WERI-Rb-1 (cell line): ENCODE measurements at regions not wholly inside any gene's neighbourhood (a gene's known extent, or its start where the extent isn't known, plus 50 kb on each side); places are given as distances from the start of the nearest gene placed in this dataset.

ENCODE experiments used
- DNase-seq: peaks from one replicate; pipeline ENCODE4 v3.0.0-alpha.2; 2020
- H3K27ac ChIP-seq: fragments of 250-450 bp; sonication (Bioruptor Pico); 2 replicates; pipeline ENCODE4 v1.5.1; 2020; ENCODE audit warnings: mild to moderate bottlenecking, moderate library complexity
- H3K27me3 ChIP-seq: fragments of 250-450 bp; sonication (Bioruptor Pico); 2 replicates; pipeline ENCODE4 v1.5.1; 2021; ENCODE audit warnings: mild to moderate bottlenecking, low read depth, moderate library complexity; ENCODE audit not compliant: insufficient read depth, severe bottlenecking
- H3K36me3 ChIP-seq: fragments of 250-450 bp; sonication (Bioruptor Pico); 2 replicates; pipeline ENCODE4 v1.5.1; 2020; ENCODE audit warnings: mild to moderate bottlenecking, moderate library complexity
- H3K4me3 ChIP-seq: 2 replicates; pipeline ENCODE4 v1.5.1; 2011; ENCODE audit warnings: low read depth, mild to moderate bottlenecking, control low read depth, low read length
- H3K9me3 ChIP-seq: fragments of 250-450 bp; sonication (Bioruptor Pico); 2 replicates; pipeline ENCODE4 v1.5.1; 2021; ENCODE audit warnings: mild to moderate bottlenecking, moderate library complexity; ENCODE audit not compliant: severe bottlenecking
- TF ChIP-seq, protein P1 (sequence below): IDR thresholded peaks from 2 replicates; pipeline ENCODE4 v1.5.1; 2011; ENCODE audit warnings: low read depth, mild to moderate bottlenecking, control low read depth, inconsistent platforms, low read length

DNA sequence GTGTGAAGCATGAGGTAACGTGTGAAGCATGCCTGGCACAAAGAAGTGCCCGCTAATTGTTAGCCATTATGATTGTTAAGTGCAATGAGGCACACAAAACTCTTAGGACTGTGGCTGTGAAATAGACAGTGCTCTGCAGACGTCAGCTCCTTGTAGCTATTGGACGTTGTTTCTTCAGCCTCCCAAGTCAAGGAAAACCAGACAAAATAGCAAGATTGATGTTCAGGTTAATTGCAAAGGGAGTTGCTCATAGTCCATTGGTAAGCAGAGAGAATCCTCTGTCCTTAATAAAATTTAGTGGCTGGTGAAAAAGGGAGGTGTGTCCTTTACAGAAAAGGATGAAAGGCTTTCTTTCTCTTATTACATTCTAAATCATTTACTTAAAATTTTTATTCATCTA, 54.6 kb upstream of the MBP start:
- no peak overlapping the region for H3K4me3 ChIP-seq
- no peaks in the 10 kb centered on the region for H3K9me3 ChIP-seq
- no peak for DNase-seq
- H3K27ac ChIP-seq, result no peak overlapping the region
- no peaks in the 10 kb centered on the region for H3K36me3 ChIP-seq
- no peaks in the 10 kb centered on the region for H3K27me3 ChIP-seq
- TF ChIP-seq, protein P1, sequence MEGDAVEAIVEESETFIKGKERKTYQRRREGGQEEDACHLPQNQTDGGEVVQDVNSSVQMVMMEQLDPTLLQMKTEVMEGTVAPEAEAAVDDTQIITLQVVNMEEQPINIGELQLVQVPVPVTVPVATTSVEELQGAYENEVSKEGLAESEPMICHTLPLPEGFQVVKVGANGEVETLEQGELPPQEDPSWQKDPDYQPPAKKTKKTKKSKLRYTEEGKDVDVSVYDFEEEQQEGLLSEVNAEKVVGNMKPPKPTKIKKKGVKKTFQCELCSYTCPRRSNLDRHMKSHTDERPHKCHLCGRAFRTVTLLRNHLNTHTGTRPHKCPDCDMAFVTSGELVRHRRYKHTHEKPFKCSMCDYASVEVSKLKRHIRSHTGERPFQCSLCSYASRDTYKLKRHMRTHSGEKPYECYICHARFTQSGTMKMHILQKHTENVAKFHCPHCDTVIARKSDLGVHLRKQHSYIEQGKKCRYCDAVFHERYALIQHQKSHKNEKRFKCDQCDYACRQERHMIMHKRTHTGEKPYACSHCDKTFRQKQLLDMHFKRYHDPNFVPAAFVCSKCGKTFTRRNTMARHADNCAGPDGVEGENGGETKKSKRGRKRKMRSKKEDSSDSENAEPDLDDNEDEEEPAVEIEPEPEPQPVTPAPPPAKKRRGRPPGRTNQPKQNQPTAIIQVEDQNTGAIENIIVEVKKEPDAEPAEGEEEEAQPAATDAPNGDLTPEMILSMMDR, result no peak

DNA sequence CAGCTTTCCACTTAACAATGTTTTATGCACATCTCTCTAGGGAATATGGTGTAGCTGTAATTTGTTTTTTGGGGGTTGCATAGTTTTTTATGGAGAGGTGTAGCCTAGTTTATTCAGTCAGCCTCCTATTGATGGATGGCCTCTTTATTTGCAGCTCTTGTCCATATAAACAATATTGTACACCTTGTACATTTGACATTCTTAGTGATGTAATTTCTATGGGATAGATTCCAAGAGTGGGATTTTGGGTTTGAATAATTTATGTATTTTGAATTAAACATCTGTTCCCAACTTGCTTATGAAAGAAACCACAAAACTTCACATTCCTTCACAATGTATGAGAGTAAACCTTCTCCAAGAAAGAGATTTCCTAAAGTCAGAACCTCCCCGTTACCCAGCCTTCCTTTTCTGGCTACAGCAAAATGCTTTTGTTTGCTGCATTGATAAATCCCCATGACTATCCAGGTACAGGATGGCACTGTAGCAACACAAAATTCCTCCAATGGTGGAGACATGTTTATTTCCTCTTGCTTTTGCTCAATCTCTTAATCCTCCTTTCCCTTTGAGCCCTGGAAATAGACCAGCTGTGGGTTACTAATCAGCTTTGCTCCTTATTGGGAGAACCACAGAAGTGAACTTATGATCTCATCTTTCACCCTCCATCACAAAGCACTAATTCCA, 58.4 kb upstream of the GALR1 start:
- DNase-seq, result peak; percentile 67

DNA sequence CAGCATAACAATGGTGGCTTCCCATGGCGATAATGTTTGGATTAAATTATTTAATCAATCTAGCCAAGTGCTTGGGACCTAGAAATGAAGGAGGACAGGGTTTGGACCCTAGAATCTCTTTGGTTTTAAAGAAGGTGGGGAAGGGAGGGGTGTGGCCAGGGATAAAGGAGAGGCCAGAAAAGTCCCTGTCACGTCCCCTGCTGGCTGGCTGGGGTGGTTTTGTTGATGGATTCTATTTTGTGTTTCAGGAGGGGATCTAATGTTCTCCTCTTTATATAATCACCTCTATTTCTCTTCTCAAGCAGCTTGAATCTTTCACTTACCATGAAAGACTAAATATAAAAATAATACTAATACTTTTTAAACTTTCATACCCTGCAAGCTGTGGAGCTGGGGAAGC, 52.6 kb upstream of the GALR1 start:
- Histone ChIP-seq H3K9me3 (peaks cover 2% of the 10 kb centered on the region), H3K27ac (no peak overlapping the region), H3K36me3 (no peaks in the 10 kb centered on the region), H3K4me3 (no peak overlapping the region), H3K27me3 (no peaks in the 10 kb centered on the region)
- TF ChIP-seq, protein P1, result peak; percentile 58
- DNase-seq, result peak; percentile 21

More for the DNA sequence above, 58.4 kb upstream of the GALR1 start:
- TF ChIP-seq, protein P1, result no peak
- Histone ChIP-seq H3K9me3 (peaks cover 2% of the 10 kb centered on the region), H3K4me3 (no peak overlapping the region), H3K36me3 (no peaks in the 10 kb centered on the region), H3K27ac (no peak overlapping the region), H3K27me3 (no peaks in the 10 kb centered on the region)

DNA sequence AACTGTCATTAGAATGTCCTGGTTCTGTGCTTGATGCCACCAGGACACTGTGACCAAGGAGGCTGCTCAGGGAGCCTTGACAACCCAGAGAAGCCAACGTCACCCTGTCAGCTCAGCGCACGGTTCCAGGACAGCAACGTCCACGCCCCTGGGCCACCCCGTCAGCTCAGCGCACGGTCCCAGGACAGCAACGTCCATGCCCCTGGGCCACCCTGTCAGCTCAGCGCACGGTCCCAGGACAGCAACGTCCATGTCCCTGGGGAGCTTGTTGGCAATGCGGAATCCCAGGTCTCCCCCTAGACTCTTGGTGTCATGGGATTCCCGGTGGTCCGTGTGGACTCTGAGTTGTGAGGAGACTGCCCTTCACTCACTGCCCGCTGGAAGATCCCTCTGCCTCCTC, 51.0 kb upstream of the GALR1 start:
- no peaks in the 10 kb centered on the region for H3K27me3 ChIP-seq
- peaks cover 2% of the 10 kb centered on the region for H3K9me3 ChIP-seq
- DNase-seq, result no peak
- no peak overlapping the region for H3K27ac ChIP-seq
- no peaks in the 10 kb centered on the region for H3K36me3 ChIP-seq
- TF ChIP-seq, protein P1, result no peak
- no peak overlapping the region for H3K4me3 ChIP-seq

DNA sequence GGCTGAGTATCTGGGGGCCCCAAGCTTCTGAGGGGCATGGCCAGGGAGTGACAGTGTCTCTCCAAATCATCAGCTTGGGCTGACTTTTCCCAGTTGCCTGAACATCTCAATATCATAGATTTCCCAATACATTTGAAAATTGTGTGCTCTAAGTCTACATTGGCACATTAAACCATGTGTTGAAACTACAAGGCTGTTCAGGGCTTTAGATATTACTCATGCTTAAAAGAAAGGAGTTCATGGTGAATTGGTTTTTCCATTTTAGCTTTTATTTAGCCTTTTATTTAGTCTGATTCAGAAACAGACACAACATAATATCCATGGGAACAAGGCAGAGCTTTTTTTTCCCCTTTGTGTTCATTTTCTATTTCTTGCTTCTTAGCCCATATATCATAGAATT, 49.9 kb upstream of the GALR1 start:
- Histone ChIP-seq H3K9me3 (peaks cover 2% of the 10 kb centered on the region), H3K27ac (no peak overlapping the region), H3K4me3 (no peak overlapping the region), H3K27me3 (no peaks in the 10 kb centered on the region), H3K36me3 (no peaks in the 10 kb centered on the region)
- no peak for DNase-seq
- TF ChIP-seq, protein P1, result no peak
